ENCODE measurements at regions not wholly inside any gene's neighbourhood (a gene's known extent, or its start where the extent isn't known, plus 50 kb on each side); places are given as distances from the start of the nearest gene placed in this dataset.

DNA sequence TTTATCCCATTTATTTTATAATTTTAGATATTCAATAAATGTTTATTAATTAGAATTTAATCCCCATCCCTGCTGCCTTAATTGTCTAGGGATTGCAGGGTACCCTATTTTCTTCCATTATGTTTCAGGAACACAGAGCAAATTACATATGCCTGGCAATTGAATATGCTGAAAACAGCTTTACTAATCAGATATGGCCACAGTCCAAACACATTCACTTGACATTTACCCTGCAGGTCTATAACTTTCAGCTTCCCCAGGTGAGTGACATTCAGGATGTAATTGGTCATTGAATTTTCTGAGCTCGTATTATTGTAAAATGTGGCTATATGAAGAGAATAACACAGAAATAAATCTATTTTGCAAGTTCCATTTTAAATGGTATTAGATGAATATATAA, 218.7 kb upstream of the NDST4 start:
- DNase-seq (ENCODE audit: low read depth) = no peak

DNA sequence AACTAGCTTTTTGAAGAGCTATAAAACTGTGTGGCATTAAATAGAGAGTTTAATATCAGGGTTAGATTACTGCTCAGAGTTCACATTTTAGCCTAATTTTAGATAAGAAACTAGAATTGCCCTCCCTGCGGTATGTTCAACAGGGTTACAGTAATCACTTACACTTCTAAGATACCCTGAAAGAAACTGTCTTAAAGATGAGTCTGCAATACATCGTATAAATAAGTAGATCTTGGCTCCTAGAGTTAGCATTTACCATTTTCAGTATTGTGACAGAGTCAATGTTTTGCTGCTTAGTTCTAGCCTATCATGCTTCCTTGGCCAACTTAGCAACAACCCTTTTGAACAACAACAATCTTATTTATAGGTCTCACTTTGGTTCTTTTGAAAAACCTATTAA, 217.8 kb upstream of the NDST4 start:
- DNase-seq (ENCODE audit: low read depth) = no peak

DNA sequence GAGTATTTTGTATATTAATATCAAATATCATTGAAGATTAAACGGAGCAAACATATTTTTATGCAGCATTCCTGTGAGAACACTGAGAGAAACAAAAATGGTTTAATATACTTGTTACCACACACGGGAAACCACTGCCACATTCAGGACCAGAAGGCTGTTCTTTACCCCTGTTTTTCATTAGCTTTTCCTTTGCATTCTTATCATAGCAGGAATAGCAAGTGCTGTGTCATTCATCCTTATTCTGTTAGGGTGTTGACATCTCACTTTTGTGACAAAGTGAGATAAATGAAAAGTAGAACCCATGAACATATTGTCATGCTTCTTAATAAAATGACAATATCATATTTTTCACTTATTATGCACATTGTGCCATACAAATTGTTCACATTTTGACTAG, 212.4 kb upstream of the NDST4 start:
- no peak for DNase-seq (ENCODE audit: low read depth)

DNA sequence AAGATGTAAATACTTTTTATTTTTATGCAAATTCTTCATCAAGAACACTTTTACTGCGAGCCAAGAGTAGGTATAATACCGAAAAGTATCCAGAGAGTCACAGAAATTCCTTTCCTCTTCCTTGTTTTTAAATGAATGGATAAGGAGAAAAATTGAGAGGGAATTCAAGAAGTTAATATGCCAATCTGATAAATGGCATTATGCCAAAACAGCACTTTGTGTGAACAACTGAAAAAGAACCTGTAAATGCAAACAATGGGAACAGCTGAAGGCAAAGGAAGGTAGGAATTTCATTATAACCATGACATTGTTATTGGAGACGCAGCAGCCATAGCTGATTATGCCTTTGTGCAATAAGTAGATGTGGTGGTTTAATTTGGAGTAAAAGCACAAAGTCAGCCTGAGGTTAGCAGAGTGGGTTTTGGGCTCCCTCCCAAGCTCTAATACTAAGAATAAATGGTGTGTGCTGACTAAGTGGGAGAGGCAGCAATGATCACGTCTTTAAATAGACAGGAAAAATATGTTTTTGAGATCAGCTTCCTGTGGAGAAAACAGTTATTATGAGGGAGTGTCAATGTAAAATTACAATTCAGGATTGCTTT, 209.8 kb upstream of the NDST4 start:
- no peak for DNase-seq (ENCODE audit: low read depth)

DNA sequence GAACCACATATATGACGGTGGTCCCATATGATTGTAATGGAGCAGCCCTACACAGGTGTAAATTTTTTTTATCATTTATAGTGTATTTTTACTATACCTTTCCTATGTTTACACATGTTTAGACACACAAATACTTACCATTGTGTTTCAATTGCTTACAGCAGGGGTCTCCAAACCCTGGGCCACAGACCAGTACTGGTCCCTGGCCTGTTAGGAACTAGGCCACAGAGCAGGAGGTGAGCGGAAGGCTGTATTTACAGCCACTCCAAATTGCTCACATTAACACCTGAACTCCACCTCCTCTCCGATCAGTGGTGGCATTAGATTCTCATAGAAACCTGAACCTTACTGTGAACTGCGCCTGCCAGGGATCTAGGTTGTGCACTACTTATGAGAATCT, 201.8 kb upstream of the NDST4 start:
- no peak for DNase-seq (ENCODE audit: low read depth)

DNA sequence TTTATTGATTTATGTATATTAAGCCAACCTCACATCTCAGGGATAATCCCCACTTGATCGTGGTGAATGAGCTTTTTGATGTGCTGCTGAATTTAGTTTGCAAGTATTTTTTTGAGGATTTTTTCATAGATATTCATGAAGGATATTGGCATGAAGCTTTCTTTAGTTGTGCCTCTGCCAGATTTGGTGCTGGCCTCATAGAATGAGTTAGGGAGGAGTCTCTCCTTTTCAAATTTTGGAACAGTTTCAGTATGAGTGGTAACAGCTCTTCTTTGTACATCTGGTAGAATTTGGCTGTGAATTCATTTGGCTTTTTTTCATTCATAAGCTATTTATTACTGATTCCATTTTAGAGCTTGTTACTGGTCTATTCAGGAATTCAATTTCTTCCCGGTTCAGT, 197.2 kb upstream of the NDST4 start:
- DNase-seq (ENCODE audit: low read depth) = no peak

DNA sequence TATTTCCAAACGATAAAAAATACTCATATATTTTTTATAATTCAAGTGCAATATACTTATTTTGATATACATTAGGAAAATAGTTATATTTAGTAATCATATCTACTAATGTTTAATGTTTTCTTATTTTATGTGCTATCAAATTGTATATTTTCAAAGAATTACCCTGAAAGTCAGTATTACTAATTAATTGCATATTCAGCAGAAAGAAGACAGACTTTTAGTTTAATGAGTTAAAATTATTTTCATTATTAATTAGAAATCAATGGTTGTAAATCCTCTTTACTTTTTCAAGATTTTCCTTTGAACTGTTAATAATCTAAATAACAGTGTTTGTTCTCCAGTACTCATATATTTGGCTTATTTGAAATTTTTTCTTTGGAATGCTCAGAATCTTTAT, 181.3 kb upstream of the NDST4 start:
- no peak for DNase-seq (ENCODE audit: low read depth)

DNA sequence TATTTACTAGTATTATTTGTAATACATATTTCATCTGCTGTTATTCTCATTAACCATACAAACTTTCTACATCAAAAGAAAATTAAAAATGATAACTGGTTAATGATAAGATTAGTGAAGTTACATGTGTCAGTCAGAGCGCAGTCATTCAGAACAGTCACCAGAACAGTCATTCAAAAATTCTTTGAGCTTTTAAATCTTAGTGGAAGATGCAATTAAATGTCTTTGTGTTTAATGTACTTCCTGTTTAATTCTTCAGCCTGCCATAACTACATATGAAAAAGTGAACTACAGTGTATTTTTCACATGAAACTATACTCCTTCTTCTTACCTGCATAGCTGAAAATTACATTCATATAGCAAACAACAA, 179.7 kb upstream of the NDST4 start:
- DNase-seq (ENCODE audit: low read depth) = no peak

DNA sequence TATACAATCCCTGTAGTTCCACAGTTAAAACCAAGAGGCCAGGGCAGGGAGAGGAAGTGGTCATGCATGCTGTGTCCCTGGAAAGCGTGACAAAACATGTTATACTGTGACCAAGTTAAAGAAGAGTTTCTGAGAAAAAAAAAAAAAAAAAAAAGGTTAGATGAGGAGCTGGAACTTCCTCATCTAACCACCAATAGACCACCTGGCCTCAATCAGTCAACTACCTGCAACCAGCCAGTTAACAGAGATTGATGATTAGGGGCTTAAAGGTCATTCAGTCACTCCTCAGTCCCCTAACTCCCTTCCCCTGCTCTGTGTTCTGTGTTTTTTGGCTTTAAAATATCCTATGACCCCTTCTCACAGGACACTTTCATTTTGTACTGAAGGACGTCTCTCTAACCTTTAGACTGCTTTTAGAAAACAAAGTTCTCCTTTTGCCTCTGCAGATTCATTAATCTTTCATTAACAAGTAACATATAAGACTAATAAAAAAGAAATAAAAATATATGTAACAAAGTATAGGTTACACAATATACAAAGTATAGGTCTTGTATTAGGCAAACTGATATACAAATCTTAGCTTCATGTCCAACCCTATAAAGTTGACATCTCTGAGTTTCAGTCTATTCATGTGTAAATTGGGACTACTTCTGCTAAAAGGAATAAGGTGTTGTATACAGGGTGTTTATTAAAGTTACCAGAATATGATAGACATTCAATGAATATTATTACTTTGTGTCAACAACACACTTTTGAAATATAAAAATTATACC, 179.1 kb upstream of the NDST4 start:
- DNase-seq (ENCODE audit: low read depth) = no peak

DNA sequence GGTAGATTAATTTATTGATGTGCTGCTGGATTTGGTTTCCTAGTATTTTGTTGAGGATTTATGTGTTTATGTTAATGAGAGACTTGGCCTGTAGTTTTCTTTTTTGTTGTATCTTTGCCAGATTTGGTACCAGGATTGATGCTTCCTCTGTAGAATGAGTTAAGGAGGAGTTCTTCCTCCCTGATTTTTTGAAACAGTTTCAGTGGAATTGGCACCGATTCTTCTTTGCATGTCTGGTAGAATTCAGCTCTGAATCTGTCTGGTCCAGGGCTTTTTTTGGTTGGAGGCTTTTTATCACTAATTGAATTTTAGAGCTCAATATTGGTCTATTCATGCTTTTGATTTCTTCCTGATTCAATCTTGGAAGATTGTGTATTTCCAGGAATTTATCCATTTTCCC, 174.0 kb upstream of the NDST4 start:
- DNase-seq (ENCODE audit: low read depth) = no peak

DNA sequence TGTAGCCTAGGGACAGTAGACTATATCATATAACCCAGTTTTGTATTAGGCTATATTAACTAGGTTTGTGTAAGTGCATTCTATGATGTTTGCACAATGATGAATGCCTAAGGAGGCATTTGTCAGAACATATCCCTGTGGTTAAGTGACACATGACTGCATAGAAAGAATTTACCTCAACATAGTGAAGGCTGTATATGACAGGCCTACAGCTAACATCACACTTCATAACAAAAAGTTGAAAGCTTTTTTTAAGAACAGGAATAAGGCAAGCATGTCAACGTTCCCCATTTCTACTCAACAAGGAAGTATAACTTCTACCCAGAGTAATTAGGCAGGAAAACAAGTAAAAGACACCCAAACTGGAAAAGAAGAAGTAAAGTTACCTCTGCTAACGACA, 165.9 kb upstream of the NDST4 start:
- no peak for DNase-seq (ENCODE audit: low read depth)

DNA sequence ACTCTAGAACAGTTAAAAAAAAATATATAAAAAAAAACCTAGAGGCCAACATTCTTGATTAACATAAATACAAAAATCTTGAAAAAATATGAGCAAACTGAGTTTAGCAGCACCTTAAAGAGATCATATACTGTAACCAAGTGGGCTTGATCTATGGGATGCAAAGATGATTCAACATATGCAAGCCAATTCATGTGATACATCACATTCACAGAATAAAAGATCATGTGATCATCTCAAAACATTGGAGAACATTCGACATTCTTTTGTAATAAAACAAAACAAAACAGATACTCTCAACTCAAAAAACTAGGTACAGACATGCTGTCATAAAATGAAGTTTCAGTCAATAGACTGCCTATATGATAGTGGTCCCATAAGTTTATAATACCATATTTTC, 165.4 kb upstream of the NDST4 start:
- no peak for DNase-seq (ENCODE audit: low read depth)

DNA sequence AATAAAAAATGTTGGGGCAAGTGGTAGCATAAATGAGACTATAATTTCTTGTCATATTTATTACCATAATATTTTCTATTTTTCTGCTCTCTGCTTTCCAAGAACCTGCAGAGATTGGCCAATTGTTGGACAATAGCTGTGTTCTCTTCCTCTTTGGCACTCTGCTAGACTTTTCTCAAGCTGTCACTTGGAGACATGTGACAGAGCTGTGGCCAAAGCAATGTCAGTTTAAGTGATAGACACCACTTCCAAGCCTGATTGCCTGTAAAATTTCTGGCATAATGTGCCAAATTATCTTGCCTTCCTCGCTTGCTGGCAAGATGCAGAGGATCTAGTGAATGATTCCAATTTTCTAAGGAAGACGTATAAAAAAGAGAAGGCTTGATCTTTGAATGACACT, 162.2 kb upstream of the NDST4 start:
- DNase-seq (ENCODE audit: low read depth) = no peak

DNA sequence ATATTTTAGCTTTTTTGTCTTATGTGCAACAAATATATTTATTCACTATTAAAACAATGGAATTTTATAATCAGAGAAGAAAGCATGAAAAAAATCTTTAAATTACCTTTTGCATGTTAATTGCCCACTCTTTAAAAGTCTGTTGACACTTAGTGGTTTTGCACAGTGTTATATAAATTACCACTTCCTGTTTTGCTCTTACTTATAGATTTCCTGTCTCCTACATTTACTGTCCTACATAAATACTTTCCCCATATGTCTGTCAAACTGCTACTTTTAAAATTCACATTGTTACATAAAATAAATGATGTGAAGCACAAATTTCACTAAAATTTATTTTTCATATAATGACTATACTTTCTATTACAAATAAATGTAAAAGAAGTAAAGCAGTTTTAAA, 161.1 kb upstream of the NDST4 start:
- no peak for DNase-seq (ENCODE audit: low read depth)

DNA sequence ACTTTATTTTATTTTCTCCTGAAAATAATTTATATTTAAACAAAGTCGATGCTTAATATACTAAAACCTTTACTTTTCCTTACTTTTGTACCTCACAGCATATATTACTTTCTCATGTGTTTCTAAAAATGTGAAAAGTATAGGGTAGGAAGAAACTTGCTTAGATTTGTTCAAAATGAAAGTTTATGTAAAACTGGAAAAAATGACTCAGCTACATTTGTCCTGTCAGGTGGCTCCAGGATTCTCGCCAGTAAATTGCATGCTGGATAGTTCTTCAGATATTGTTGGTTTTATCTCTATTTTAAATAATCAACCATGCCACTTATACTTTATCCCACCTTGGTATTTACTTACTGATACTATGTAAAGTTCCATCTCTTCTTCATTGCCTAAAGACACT, 159.2 kb upstream of the NDST4 start:
- DNase-seq (ENCODE audit: low read depth) = no peak

DNA sequence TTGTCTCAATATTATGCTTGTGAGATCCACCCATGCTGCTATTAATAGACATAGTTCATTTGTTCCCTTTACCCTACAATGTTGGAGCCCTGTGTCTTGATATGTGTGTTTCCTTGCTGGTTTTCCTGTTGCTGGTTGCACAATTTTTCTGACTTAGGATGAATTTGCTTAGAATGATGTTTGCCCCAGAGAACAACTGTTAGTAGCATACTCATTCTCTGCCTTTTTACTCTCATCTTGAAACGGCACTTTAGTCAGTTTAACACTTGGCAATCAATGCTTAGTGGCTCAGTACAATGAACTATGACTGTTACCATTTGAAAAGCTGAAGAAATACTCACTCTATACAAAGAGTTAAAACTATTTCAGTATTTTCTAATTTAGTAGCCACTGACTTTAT, 158.8 kb upstream of the NDST4 start:
- DNase-seq (ENCODE audit: low read depth) = no peak

DNA sequence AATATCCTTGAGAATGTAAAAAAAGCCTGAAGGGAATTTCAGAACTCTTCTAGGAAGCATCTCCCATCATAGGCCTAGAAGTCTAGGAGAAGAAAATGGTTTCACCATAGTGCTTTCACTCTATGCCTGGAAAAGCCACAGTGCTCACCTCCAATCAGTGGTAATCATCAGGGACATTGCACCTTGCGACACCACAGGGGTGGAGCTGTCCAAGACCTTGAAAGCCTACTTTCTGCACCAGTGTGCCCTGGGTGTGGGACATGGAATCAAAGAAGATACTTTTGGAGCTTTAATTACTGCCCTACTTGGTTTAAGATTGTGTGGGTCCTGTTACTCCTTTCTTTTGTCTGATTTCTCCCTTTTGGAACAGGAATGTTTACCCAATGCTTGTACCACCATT, 146.8 kb upstream of the NDST4 start:
- DNase-seq (ENCODE audit: low read depth) = no peak

DNA sequence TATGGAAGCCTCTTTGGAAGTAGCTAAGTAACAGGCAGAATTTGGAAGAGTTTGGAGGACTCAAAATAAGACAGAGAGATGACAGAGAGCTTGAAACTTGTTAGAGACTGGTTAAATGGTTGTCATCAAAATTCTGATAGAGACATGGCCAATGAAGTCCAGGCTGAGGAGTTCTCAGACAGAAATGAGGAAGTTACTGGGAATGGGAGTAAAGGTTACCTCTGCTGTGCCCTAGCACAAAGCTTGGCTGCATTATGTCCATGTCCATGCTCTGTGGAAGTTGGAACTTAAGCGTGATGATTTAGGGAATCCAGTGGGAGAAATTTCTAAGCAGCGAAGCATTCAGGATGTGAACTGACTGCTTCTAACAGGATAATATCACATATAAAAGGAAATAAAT, 146.2 kb upstream of the NDST4 start:
- no peak for DNase-seq (ENCODE audit: low read depth)

DNA sequence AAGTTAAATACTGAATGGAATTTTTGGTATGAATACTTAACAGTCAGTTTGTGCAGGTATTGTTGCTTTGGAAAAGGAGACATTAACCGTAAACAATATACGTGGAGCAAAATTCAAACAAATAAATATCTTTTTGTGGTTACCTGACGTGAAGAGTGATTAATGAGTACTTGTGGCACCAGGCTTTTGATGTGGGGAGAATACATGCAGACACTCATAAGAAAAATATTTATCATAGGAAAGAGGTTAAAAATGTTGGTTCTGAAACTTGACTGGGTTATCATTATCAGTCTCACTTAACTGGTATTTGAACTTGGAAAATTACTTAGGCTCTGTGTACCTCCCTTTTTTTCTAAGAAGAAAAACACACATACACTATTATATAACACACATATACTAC, 136.4 kb upstream of the NDST4 start:
- no peak for DNase-seq (ENCODE audit: low read depth)

DNA sequence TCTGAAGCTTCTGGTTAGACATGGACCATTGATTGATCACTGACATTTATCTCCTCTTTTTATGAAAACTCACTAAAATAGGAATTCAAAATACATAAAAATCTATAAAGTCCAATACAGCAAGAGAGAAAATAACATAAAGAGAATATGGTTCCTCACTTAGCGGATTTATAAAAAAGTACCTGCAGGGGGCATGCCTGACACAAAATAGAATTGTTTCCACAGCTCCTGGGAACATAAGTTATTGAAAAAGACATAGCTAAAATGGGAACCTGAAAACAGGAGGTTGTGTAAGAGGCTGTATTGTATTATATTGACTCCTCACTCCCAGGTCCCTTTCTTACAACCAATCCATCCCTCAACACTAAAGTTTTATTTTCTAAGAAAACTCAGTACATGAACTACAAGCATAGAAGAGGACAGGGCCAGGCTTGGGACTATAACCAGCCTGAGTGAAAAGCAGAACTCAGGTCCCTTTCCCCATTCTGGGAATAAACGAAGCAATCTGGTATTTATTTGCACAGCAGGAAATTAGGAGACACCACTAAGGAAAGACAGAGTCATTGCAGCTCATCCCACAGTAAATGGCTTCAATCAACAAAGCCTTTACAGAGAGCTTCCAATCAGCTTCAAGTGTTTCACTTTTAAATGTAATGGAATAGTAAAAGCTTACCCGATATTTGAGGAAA, 121.1 kb upstream of the NDST4 start:
- DNase-seq (ENCODE audit: low read depth) = no peak

DNA sequence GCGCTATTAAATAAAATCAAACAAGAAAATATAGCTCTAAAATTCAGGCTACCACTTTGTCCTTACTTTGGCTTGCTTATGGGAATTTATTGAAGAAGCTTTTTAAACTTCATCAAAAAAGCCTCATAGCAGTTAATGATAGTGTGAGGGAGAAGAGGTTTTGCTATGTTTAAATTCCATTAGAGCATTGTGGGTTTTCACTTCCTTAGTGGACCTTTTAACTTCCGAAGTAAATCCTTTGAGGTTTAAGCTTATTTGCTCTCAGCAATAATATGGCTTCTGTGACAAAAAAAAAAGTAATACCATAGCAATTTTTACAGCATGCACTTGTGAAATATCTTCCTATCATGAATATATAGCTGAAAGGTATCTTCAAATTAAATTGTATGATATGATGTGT, 120.2 kb upstream of the NDST4 start:
- DNase-seq (ENCODE audit: low read depth) = no peak

DNA sequence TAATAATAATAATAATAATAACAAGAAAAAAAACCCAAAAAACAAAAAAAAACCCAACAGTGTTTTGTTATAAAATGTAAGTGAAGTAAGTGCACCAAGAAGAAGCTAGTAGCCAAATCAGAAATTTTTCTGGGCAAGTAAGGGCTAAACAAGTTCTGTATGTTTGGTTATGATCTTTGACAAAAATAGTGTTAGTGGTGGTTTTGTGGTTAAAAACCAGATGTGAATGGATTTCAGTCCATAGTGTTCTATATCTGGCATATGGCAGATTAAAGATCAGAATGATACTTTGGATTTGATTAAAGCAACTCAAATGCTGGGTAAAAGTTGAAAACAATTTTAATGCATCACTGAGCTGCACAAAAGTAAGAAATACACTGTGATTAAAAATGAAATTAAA, 116.5 kb upstream of the NDST4 start:
- DNase-seq (ENCODE audit: low read depth) = no peak

DNA sequence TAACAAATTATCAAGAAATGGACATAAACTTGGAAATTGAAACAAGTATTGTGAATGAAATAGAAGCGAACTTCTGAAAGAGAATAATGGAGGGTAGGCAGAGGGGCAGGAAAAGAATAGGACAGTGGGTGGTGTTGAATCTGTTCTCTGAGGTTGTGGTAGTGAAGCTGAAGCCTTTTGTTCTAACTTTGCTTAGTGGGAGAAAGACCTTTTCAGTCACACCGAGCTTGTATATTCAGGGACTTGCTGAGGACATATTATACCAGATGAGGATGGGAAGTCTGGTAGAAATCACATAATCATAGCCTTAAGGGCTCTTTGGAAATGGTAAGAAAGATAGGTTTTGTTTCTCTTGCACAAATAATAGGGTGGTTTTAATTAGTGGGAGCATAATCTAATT, 115.4 kb upstream of the NDST4 start:
- no peak for DNase-seq (ENCODE audit: low read depth)

DNA sequence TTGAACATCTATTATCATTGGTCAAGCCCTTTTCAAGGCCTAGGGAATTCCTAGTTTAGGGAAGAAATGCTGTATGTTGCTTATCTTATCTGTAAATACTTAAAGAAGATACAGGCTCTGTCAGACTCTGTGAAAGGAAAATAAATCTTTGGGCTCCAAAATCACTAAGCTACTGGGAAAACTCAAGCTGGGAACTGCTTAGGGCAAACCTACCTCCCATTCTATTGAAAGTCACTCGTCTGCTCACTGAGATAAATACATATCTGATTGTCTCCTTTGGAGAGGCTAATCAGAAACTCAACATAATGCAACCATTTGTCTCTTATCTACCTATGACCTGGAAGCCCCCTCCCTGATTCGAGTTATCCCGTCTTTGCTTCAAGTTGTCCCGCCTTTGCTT, 108.6 kb upstream of the NDST4 start:
- no peak for DNase-seq (ENCODE audit: low read depth)

Data from GM04503 (cell line).